ENCODE measurements at regions not wholly inside any gene's neighbourhood (a gene's known extent, or its start where the extent isn't known, plus 50 kb on each side); places are given as distances from the start of the nearest gene placed in this dataset.

DNA sequence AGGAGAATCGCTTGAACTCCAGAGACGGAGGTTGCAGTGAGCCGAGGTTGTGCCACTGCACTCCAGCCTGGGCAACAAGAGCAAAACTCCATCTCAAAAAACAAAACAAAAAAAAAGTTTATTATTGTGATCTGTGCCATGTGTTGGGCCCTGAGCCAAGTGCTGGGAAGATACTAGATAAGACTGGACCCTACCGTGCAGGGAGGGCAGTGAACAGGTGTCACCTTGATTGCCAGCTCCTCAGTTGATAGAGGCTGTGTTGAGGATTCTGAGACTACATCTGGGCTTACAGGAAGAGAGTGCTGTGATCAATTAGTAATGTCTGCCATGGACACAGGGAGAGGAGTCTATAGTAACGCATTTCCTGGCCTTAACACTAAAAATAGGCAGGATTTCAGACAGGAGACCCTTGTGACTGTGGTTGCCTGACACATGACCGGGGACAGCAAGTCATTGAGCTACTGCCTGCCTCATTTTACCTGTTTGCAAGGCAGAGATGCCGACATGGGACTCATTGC, 201.5 kb downstream of the C9orf50 start:
- H2AFZ ChIP-seq (ENCODE audit: insufficient read depth, low read length, poor library complexity), result no peak overlapping the region
- no peak overlapping the region for H3K18ac ChIP-seq (ENCODE audit: low read length)
- H3K79me1 ChIP-seq (ENCODE audit: low read length), result peaks cover 24% of the 10 kb centered on the region
- peak overlapping the region; percentile 37 for H2BK12ac ChIP-seq (ENCODE audit: low read length)
- H4K8ac ChIP-seq (ENCODE audit: low read depth, low read length), result no peak overlapping the region
- H4K12ac ChIP-seq (ENCODE audit: low read depth, low read length), result no peak overlapping the region
- DNase-seq, result no peak
- H3K4ac ChIP-seq (ENCODE audit: low read depth, low read length), result no peak overlapping the region
- H3K4me3 ChIP-seq (ENCODE audit: low read depth, low read length), result no peak overlapping the region
- peaks cover 27 to 28% of the 10 kb centered on the region in 2 experiments for H3K4me1 ChIP-seq (ENCODE audit: control insufficient read depth in 1 of 2, insufficient read depth in 2 of 2, low read length in 2 of 2)
- no peak overlapping the region for H2AK5ac ChIP-seq (ENCODE audit: low read length)
- peaks cover 2% of the 10 kb centered on the region for H3K9me3 ChIP-seq (ENCODE audit: insufficient read depth, low read depth, low read length)
- H2BK120ac ChIP-seq (ENCODE audit: insufficient read depth, low read length, poor library complexity), result no peak overlapping the region
- H3K23ac ChIP-seq (ENCODE audit: low read length), result no peak overlapping the region
- H3K9ac ChIP-seq (ENCODE audit: low read length), result no peak overlapping the region
- peaks cover 3% of the 10 kb centered on the region for H3K79me2 ChIP-seq (ENCODE audit: control insufficient read depth, insufficient read depth, low read length, poor library complexity)
- H4K91ac ChIP-seq (ENCODE audit: low read depth, low read length), result peak overlapping the region; percentile 25
- no peak overlapping the region for H3K4me2 ChIP-seq (ENCODE audit: low read length)
- peak overlapping the region; percentile 31 for H3K14ac ChIP-seq (ENCODE audit: low read length)
- no peak overlapping the region for H2BK5ac ChIP-seq (ENCODE audit: low read depth, low read length, poor library complexity)
- H3K27ac ChIP-seq (ENCODE audit: low read depth, low read length), result no peak overlapping the region
- no peaks in the 10 kb centered on the region for H3K36me3 ChIP-seq (ENCODE audit: control insufficient read depth in 1 of 2, insufficient read depth in 2 of 2, low read length in 2 of 2)
- H3K27me3 ChIP-seq (ENCODE audit: insufficient read depth, low read length), result no peaks in the 10 kb centered on the region
- no CpG with 5 or more reads among the region's 7 CpGs for WGBS (ENCODE audit: extremely low coverage, insufficient coverage, insufficient read length)

DNA sequence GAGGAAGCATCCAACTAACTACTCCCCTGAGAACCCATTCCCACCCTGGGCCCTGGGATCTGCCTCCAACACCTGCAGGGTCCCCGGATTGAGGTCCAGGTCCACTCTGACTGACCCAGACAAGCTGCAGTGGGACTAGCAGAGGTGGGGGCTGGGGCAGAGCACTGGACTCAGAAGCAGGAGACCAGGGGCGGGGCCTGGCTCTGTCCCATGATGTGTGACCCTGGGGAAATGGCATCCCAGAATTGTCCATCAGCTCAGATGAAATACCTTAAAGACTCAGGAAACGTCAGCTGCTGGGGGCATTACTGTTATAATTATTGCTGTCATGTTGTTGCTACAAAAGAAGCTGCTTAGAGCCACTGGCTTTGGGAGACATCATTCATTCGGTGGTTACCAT, 202.4 kb downstream of the C9orf50 start:
- Histone ChIP-seq H4K8ac (ENCODE audit: low read depth, low read length) (no peak overlapping the region), H3K4me1 (ENCODE audit: control insufficient read depth in 1 of 2, insufficient read depth in 2 of 2, low read length in 2 of 2) (peaks cover 34 to 35% of the 10 kb centered on the region in 2 experiments), H3K36me3 (ENCODE audit: control insufficient read depth in 1 of 2, insufficient read depth in 2 of 2, low read length in 2 of 2) (no peaks in the 10 kb centered on the region), H3K4me2 (ENCODE audit: low read length) (no peak overlapping the region), H3K9ac (ENCODE audit: low read length) (no peak overlapping the region), H4K12ac (ENCODE audit: low read depth, low read length) (no peak overlapping the region), H4K91ac (ENCODE audit: low read depth, low read length) (peak overlapping the region; percentile 58), H3K14ac (ENCODE audit: low read length) (no peak overlapping the region), H2BK12ac (ENCODE audit: low read length) (peak overlapping the region; percentile 25), H3K27me3 (ENCODE audit: insufficient read depth, low read length) (no peaks in the 10 kb centered on the region), H3K9me3 (ENCODE audit: insufficient read depth, low read depth, low read length) (peaks cover 2% of the 10 kb centered on the region), H3K27ac (ENCODE audit: low read depth, low read length) (no peak overlapping the region), H3K79me2 (ENCODE audit: control insufficient read depth, insufficient read depth, low read length, poor library complexity) (peaks cover 6% of the 10 kb centered on the region), H3K79me1 (ENCODE audit: low read length) (peaks cover 31% of the 10 kb centered on the region), H2BK5ac (ENCODE audit: low read depth, low read length, poor library complexity) (no peak overlapping the region), H2AK5ac (ENCODE audit: low read length) (peak overlapping the region; percentile 49), H2AFZ (ENCODE audit: insufficient read depth, low read length, poor library complexity) (no peak overlapping the region), H3K4me3 (ENCODE audit: low read depth, low read length) (no peak overlapping the region), H2BK120ac (ENCODE audit: insufficient read depth, low read length, poor library complexity) (peak overlapping the region; percentile 52), H3K18ac (ENCODE audit: low read length) (no peak overlapping the region), H3K23ac (ENCODE audit: low read length) (no peak overlapping the region), H3K4ac (ENCODE audit: low read depth, low read length) (no peak overlapping the region)
- WGBS (ENCODE audit: extremely low coverage, insufficient coverage, insufficient read length), result no CpG with 5 or more reads among the region's 4 CpGs
- DNase-seq, result peak; percentile 76 to 78

DNA sequence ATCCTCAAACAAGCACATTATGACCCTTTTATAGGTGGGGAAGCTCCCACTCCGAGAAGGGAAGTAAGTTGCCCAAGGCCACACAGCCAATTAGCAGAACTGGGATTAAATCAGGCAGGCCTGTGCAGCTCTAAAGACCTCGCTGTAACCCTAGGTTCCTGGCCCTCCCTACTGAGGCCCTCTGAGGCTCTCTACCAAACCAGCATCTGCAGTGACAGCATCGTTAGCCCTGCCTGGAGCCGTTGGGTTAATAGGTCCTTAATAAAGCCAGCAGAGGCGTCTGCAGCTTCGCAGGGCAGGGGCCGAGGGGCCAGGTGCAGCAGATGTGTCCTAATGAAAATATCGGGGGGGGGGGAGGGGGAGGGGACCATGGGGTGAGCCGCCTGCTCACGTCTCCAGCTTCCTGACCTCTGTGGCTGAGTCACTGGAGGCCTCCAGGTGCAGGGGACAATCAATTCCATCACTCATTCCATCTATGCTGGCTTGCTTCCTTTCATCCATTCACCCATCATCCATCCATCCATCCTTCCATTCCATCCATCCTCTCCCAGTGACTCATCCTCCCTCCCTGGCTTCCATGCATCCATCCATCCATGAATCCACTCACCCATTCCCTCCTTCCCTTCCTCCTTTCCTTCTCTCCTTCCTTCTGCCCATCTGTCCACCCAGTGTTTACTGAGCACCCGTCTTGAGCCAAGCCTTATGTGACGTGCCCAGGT, 203.9 kb downstream of the C9orf50 start:
- Histone ChIP-seq H3K79me1 (ENCODE audit: low read length) (peaks cover 38% of the 10 kb centered on the region), H2AFZ (ENCODE audit: insufficient read depth, low read length, poor library complexity) (no peak overlapping the region), H4K8ac (ENCODE audit: low read depth, low read length) (no peak overlapping the region), H2BK5ac (ENCODE audit: low read depth, low read length, poor library complexity) (no peak overlapping the region), H3K18ac (ENCODE audit: low read length) (no peak overlapping the region), H3K4ac (ENCODE audit: low read depth, low read length) (no peak overlapping the region), H2AK5ac (ENCODE audit: low read length) (no peak overlapping the region), H3K4me2 (ENCODE audit: low read length) (no peak overlapping the region), H3K9me3 (ENCODE audit: insufficient read depth, low read depth, low read length) (peaks cover 2% of the 10 kb centered on the region), H4K12ac (ENCODE audit: low read depth, low read length) (no peak overlapping the region), H3K27me3 (ENCODE audit: insufficient read depth, low read length) (no peaks in the 10 kb centered on the region), H3K4me3 (ENCODE audit: low read depth, low read length) (no peak overlapping the region), H3K79me2 (ENCODE audit: control insufficient read depth, insufficient read depth, low read length, poor library complexity) (peaks cover 8% of the 10 kb centered on the region), H2BK120ac (ENCODE audit: insufficient read depth, low read length, poor library complexity) (peak overlapping the region; percentile 40), H2BK12ac (ENCODE audit: low read length) (peak overlapping the region; percentile 3), H3K27ac (ENCODE audit: low read depth, low read length) (peak overlapping the region; percentile 50), H3K4me1 (ENCODE audit: control insufficient read depth in 1 of 2, insufficient read depth in 2 of 2, low read length in 2 of 2) (peaks cover 34 to 36% of the 10 kb centered on the region in 2 experiments), H3K36me3 (ENCODE audit: control insufficient read depth in 1 of 2, insufficient read depth in 2 of 2, low read length in 2 of 2) (no peaks in the 10 kb centered on the region), H3K9ac (ENCODE audit: low read length) (no peak overlapping the region), H3K14ac (ENCODE audit: low read length) (no peak overlapping the region), H3K23ac (ENCODE audit: low read length) (no peak overlapping the region), H4K91ac (ENCODE audit: low read depth, low read length) (peak overlapping the region; percentile 100)
- DNase-seq, result peak; percentile 90 to 91
- WGBS (ENCODE audit: extremely low coverage, insufficient coverage, insufficient read length), result no CpG with 5 or more reads among the region's 12 CpGs

DNA sequence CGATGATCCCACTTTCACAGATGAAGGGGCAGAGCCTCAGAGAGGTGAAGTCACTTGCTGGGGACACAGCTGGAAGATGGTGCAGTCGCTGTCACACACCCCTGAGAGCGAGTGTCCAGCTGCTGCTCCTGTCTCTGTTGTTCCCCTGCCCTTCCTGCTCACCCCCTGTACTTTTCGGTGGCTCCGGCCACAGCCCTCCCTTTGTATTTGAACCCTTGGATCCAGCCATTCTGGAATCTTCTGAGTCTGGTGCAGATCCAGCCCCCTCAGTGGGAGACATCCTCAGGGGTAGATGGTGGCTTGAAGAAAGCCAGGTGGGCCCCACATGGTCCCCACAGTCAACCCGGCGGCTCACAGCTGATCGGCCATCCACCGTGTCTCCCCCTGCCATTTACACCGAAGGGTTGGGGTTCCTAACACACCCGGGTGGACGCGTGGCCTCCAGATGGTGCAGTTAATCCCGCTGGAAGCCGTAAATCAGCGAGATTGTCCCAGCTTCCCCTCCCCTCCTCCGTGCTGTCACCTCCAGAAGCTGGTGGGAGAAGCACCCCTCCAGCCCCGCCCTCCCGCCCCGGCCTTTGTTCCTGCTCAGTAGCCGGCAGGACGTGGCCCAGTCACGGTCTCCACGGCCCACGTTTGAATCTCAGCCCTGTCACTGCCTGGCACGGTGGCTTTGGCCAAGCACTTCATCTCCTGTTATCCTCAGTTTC, 204.8 kb downstream of the C9orf50 start:
- H3K79me2 ChIP-seq (ENCODE audit: control insufficient read depth, insufficient read depth, low read length, poor library complexity), result peaks cover 8% of the 10 kb centered on the region
- DNase-seq, result no peak
- no CpG with 5 or more reads among the region's 26 CpGs for WGBS (ENCODE audit: extremely low coverage, insufficient coverage, insufficient read length)
- peaks cover 39 to 40% of the 10 kb centered on the region in 2 experiments for H3K4me1 ChIP-seq (ENCODE audit: control insufficient read depth in 1 of 2, insufficient read depth in 2 of 2, low read length in 2 of 2)
- no peaks in the 10 kb centered on the region for H3K36me3 ChIP-seq (ENCODE audit: control insufficient read depth in 1 of 2, insufficient read depth in 2 of 2, low read length in 2 of 2)
- H2BK5ac ChIP-seq (ENCODE audit: low read depth, low read length, poor library complexity), result peak overlapping the region; percentile 50
- peak overlapping the region; percentile 76 for H3K14ac ChIP-seq (ENCODE audit: low read length)
- H4K91ac ChIP-seq (ENCODE audit: low read depth, low read length), result peak overlapping the region; percentile 100
- no peak overlapping the region for H3K23ac ChIP-seq (ENCODE audit: low read length)
- H3K9me3 ChIP-seq (ENCODE audit: insufficient read depth, low read depth, low read length), result no peaks in the 10 kb centered on the region
- no peak overlapping the region for H4K12ac ChIP-seq (ENCODE audit: low read depth, low read length)
- peak overlapping the region; percentile 47 for H4K8ac ChIP-seq (ENCODE audit: low read depth, low read length)
- peak overlapping the region; percentile 53 for H3K4ac ChIP-seq (ENCODE audit: low read depth, low read length)
- no peaks in the 10 kb centered on the region for H3K27me3 ChIP-seq (ENCODE audit: insufficient read depth, low read length)
- no peak overlapping the region for H3K4me3 ChIP-seq (ENCODE audit: low read depth, low read length)
- peak overlapping the region; percentile 85 for H3K18ac ChIP-seq (ENCODE audit: low read length)
- H2AK5ac ChIP-seq (ENCODE audit: low read length), result peak overlapping the region; percentile 84
- H3K79me1 ChIP-seq (ENCODE audit: low read length), result peaks cover 43% of the 10 kb centered on the region
- H2AFZ ChIP-seq (ENCODE audit: insufficient read depth, low read length, poor library complexity), result no peak overlapping the region
- H2BK120ac ChIP-seq (ENCODE audit: insufficient read depth, low read length, poor library complexity), result peak overlapping the region; percentile 70
- peak overlapping the region; percentile 94 for H2BK12ac ChIP-seq (ENCODE audit: low read length)
- H3K4me2 ChIP-seq (ENCODE audit: low read length), result no peak overlapping the region
- H3K27ac ChIP-seq (ENCODE audit: low read depth, low read length), result peak overlapping the region; percentile 50
- no peak overlapping the region for H3K9ac ChIP-seq (ENCODE audit: low read length)
